ENCODE measurements at regions not wholly inside any gene's neighbourhood (a gene's known extent, or its start where the extent isn't known, plus 50 kb on each side); places are given as distances from the start of the nearest gene placed in this dataset.

DNA sequence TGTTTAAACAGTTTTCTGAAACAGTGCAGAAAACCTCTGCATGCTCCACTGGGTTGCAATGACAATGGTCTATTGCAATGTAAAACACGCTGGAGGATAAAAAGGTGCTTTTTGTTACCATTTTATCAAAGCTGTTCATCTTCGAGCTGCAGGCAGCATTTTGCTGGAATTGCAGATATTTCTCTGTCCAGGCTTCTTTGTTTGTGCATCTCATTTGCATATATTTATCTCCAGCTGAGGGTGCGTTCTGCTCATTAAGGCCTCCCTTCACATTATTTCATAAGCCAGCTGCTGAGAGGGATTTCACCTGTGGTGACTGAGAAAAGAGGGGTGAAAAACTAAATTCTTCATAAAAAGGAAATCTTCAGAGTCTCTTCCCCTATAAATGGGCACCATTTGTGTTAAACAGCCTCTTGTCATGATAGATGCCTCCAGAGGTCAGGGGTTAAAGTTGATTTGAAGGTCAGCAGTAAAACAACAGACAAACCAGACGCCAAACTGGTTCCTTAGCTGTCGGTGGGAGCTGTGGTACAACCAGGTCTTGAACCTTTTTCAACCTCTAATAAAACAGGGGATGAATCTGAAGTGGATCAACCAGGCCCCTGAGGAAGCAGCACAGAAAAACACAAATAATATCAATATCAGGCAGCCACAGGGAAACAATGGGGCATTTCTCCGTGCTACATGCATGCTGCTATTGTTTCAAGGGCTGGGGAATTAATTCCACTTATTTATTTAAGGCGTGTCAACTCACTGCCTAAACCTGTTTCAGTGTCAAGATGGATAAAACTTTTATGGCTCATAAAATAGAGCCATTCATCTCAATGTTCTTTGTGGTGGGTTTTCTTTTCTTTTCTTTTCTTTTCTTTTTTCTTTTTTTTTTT is 265.1 kb downstream of the MEIS1 start:
- H3K4me2 ChIP-seq (ENCODE audit: low read length), result peak overlapping the region; percentile 6
- no peaks in the 10 kb centered on the region for H3K9me2 ChIP-seq (ENCODE audit: insufficient read depth, low read length)
- peak overlapping the region; percentile 16 for H3K4me3 ChIP-seq (ENCODE audit: low read length)
- H3K27me3 ChIP-seq (ENCODE audit: insufficient read depth, low read depth, low read length), result no peaks in the 10 kb centered on the region
- no peak overlapping the region for H2AFZ ChIP-seq (ENCODE audit: low read depth, low read length)
- H3K27ac ChIP-seq (ENCODE audit: low read length), result no peak overlapping the region
- no peaks in the 10 kb centered on the region for H3K79me2 ChIP-seq (replicated peaks; ENCODE audit: insufficient read depth, low read length)
- no peaks in the 10 kb centered on the region for H3K36me3 ChIP-seq (ENCODE audit: insufficient read depth, low read length)
- no peaks in the 10 kb centered on the region for H3F3A ChIP-seq (ENCODE audit: insufficient read depth, low read length, poor library complexity, severe bottlenecking)
- H4K20me1 ChIP-seq (ENCODE audit: insufficient read depth), result no peaks in the 10 kb centered on the region
- TF ChIP-seq RAD21 (conservative IDR thresholded peaks at IDR 0.05), result no peak
- TF ChIP-seq EP300 (conservative IDR thresholded peaks at IDR 0.05; ENCODE audit: poor library complexity, severe bottlenecking), result no peak
- TF ChIP-seq, protein P1, sequence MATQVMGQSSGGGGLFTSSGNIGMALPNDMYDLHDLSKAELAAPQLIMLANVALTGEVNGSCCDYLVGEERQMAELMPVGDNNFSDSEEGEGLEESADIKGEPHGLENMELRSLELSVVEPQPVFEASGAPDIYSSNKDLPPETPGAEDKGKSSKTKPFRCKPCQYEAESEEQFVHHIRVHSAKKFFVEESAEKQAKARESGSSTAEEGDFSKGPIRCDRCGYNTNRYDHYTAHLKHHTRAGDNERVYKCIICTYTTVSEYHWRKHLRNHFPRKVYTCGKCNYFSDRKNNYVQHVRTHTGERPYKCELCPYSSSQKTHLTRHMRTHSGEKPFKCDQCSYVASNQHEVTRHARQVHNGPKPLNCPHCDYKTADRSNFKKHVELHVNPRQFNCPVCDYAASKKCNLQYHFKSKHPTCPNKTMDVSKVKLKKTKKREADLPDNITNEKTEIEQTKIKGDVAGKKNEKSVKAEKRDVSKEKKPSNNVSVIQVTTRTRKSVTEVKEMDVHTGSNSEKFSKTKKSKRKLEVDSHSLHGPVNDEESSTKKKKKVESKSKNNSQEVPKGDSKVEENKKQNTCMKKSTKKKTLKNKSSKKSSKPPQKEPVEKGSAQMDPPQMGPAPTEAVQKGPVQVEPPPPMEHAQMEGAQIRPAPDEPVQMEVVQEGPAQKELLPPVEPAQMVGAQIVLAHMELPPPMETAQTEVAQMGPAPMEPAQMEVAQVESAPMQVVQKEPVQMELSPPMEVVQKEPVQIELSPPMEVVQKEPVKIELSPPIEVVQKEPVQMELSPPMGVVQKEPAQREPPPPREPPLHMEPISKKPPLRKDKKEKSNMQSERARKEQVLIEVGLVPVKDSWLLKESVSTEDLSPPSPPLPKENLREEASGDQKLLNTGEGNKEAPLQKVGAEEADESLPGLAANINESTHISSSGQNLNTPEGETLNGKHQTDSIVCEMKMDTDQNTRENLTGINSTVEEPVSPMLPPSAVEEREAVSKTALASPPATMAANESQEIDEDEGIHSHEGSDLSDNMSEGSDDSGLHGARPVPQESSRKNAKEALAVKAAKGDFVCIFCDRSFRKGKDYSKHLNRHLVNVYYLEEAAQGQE (IDR thresholded peaks at IDR 0.05; ENCODE audit: borderline replicate concordance), result no peak
- TF ChIP-seq SMC3 (conservative IDR thresholded peaks at IDR 0.05; ENCODE audit: poor library complexity), result no peak
- no peak for TF ChIP-seq TAF1 (IDR thresholded peaks at IDR 0.05; ENCODE audit: low read depth)
- no peak for TF ChIP-seq MXI1 (conservative IDR thresholded peaks at IDR 0.05; ENCODE audit: poor library complexity, severe bottlenecking)
- TF ChIP-seq POLR2AphosphoS5 (IDR thresholded peaks at IDR 0.05), result no peak
- TF ChIP-seq CTCF (IDR thresholded peaks at IDR 0.05; ENCODE audit: poor library complexity, severe bottlenecking), result no peak
- no peak for TF ChIP-seq EZH2 (IDR thresholded peaks at IDR 0.05; ENCODE audit: borderline replicate concordance, insufficient read depth, low read length, poor library complexity, severe bottlenecking)
- no peak overlapping the region for H3K9ac ChIP-seq (ENCODE audit: low read length)
- H3K9me3 ChIP-seq (ENCODE audit: low read length), result no peaks in the 10 kb centered on the region

DNA sequence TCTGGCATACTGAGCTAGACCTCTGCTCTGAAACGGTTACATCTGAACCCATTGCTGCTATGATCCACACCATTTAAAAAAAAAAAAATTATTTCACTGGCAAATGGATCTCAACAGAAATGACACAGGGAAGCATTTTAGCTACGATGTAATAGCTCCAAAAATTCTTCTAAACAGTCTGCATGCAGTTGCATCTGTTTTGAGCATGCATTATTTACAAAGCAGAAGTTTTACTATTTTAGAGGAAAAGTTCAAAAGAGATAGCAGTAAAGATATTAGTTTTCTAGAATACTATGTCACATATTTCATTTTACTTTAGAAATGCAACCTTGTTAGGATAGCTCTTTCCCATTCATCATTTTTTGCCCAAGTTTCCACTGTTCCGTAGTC is 265.7 kb downstream of the MEIS1 start:
- H3K36me3 ChIP-seq (ENCODE audit: insufficient read depth, low read length), result no peaks in the 10 kb centered on the region
- no peaks in the 10 kb centered on the region for H4K20me1 ChIP-seq (ENCODE audit: insufficient read depth)
- no peak overlapping the region for H3K27ac ChIP-seq (ENCODE audit: low read length)
- TF ChIP-seq RAD21 (conservative IDR thresholded peaks at IDR 0.05), result no peak
- TF ChIP-seq CTCF (IDR thresholded peaks at IDR 0.05; ENCODE audit: poor library complexity, severe bottlenecking), result no peak
- no peak for TF ChIP-seq MXI1 (conservative IDR thresholded peaks at IDR 0.05; ENCODE audit: poor library complexity, severe bottlenecking)
- no peak for TF ChIP-seq EP300 (conservative IDR thresholded peaks at IDR 0.05; ENCODE audit: poor library complexity, severe bottlenecking)
- TF ChIP-seq POLR2AphosphoS5 (IDR thresholded peaks at IDR 0.05), result no peak
- no peak for TF ChIP-seq EZH2 (IDR thresholded peaks at IDR 0.05; ENCODE audit: borderline replicate concordance, insufficient read depth, low read length, poor library complexity, severe bottlenecking)
- no peak for TF ChIP-seq TAF1 (IDR thresholded peaks at IDR 0.05; ENCODE audit: low read depth)
- no peak for TF ChIP-seq SMC3 (conservative IDR thresholded peaks at IDR 0.05; ENCODE audit: poor library complexity)
- TF ChIP-seq, protein P1 (IDR thresholded peaks at IDR 0.05; ENCODE audit: borderline replicate concordance), result no peak
- no peaks in the 10 kb centered on the region for H3K9me2 ChIP-seq (ENCODE audit: insufficient read depth, low read length)
- no peaks in the 10 kb centered on the region for H3F3A ChIP-seq (ENCODE audit: insufficient read depth, low read length, poor library complexity, severe bottlenecking)
- H3K4me3 ChIP-seq (ENCODE audit: low read length), result no peak overlapping the region
- no peaks in the 10 kb centered on the region for H3K9me3 ChIP-seq (ENCODE audit: low read length)
- no peaks in the 10 kb centered on the region for H3K27me3 ChIP-seq (ENCODE audit: insufficient read depth, low read depth, low read length)
- H3K4me2 ChIP-seq (ENCODE audit: low read length), result no peak overlapping the region
- H2AFZ ChIP-seq (ENCODE audit: low read depth, low read length), result no peak overlapping the region
- no peak overlapping the region for H3K9ac ChIP-seq (ENCODE audit: low read length)
- H3K79me2 ChIP-seq (replicated peaks; ENCODE audit: insufficient read depth, low read length), result no peaks in the 10 kb centered on the region
